Activated CD8-positive, alpha-beta memory T cell treated with anti-CD3 and anti-CD28 coated beads, Interleukin-2, amount 50 U/mL, for 1 hour (primary cell): ENCODE measurements at regions not wholly inside any gene's neighbourhood (a gene's known extent, or its start where the extent isn't known, plus 50 kb on each side); places are given as distances from the start of the nearest gene placed in this dataset.
"Not testable (repeated sequence)": the region's sequence is repeated elsewhere in the genome, so short reads cannot be mapped to it uniquely, and the experiment has no call there.

ENCODE experiments used
- DNase-seq: peaks from one replicate; pipeline ENCODE4 v3.0.0-alpha.2; 2020; ENCODE audit errors: extremely low read depth

DNA sequence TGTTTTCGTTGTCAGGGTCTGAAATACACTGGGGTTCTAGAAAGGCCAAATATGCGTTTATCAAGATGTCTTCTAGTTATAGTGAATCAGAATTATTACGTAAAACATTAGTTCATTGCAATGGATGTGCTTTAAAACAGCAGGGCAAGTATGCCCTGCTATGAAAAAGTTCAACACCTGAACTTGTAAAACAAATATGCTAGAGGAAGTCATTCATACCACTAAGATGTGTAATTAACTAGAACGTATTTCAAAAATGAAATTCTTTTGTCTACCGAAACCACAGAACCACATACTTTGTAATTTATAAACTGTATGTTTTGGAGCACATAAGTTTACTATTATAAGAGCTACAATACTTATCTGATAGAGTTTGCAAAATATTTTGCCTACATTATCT, 266.2 kb downstream of the KCTD12 start:
- no peak for DNase-seq

DNA sequence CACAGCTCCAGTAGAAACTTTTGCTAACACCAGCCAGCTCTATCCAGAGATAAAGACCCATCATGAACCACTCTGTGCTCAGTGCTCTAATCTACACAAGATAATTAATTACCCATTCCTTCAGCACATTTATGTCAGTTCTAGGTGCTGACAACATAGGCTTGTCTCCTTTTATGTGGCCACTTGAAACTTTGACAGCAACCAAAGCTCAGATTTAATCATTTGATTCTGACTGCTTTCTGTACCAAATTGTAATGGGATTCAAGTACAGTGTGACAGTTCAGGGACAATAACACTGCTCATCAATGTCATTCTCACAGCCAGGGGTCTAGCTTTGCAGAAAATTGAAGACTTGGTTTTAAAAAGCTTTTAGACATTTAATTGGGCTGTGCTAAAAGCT, 266.6 kb downstream of the KCTD12 start:
- DNase-seq = no peak

GRCh38 chr13:76610819-76611415, 275.3 kb downstream of the KCTD12 start:
- no peak for DNase-seq

DNA sequence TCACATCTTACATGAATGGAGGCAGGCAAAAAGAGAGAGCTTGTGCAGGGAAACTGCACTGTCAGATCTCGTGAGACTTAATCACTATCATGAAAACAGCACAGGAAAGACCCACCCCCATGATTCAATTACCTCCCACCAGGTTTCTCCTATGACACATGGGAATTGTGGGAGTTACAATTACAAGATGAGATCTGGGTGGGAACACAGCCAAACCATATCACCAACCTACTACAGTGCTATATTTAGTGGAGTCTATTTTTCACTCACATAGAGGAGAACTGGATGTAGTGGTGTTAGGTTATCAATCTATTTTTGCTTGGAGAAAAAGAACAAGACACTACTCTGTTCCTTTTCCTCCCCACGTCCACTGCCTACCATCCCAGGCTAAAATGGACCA, 276.6 kb downstream of the KCTD12 start:
- no peak for DNase-seq

DNA sequence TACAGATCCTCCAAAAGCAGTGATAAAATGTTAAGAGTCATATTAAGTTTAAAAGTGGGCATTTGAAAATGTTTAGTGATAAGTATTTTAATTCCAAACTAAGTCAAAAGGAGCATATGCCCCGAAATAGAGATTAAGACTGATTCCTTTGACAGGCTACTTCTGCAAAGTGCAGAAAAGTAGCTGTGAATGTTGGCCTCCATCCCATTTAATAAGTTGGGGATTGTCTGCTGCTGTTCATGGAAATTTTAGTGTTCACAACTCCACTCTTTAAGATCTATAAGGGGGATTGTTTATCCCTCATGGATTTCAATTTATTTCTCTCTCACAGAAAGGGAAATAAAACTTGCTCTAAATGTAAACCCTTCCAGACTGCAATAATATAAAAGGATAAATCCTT, 278.3 kb downstream of the KCTD12 start:
- no peak for DNase-seq

GRCh38 chr13:76600081-76600480, 286.1 kb downstream of the KCTD12 start:
- DNase-seq = no peak

DNA sequence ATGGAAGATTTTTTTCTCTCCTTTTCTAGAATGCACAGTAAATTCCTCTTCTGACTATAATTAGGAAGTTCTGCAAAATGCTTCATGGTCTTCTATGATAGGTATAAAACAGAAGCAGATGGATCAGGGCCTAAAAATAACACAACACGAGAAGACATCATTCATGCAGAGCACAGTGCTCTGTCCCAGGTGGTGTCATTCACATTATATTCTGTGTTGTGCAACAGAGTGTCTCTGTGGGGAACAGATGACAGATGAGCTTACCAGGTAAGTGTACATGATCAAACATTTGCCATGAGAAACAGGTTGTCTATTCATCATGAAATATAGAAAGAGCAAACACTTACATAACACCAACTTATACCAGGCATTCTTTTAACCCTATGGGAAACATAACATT, 288.3 kb downstream of the KCTD12 start:
- DNase-seq = no peak

DNA sequence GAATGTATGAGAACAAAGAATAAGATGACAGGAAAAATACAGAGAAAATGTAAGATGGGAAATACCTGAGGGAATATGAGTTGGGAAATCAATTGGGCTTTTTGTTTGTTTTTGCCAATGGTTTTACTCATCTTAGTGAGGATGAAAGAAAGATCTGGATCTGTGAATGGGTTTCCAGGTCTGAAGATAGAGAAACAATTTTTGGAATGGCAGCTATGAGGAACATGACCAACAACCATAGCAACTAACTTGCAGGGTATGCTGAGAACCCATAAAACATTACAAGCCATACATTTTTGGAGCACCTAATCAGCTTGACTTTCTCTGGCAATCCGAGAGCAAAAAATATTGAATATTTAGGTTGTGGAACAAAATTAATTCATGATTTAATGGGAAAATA, 290.0 kb downstream of the KCTD12 start:
- no peak for DNase-seq

DNA sequence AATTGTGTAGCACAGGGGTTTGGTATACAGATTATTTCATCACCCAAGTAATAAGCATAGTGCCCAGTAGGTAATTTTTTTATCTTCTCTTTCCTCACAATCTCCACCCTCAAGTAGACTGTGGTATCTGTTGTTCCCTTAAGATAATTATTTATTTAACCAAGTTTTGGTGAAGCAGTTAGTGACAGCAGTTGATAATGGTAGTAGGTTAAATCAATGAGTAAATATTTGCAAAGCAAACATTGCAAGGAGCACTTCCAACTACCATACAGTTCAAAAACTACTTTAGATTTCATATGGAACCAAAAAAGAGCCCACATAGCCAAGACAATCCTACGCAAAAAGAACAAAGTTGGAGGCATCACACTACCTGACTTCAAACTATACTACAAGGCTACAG, 291.8 kb downstream of the KCTD12 start:
- no peak for DNase-seq

DNA sequence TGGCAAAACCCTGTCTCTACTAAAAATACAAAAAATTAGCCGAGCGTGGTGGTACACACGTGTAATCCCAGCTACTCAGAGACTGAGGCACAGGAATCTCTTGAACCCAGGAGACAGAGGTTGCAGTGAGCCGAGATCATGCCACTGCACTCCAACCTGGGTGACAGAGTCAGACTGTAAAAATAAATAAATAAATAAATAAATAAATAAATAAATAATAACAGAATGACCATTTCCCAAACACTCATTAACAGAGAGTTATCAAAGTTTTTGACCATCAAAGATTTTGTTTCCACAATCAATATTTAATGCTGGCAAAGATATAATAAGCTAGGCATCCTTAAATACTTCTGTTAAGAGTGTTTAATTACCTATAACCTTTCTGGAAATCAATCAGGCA, 299.4 kb downstream of the KCTD12 start:
- no peak for DNase-seq

DNA sequence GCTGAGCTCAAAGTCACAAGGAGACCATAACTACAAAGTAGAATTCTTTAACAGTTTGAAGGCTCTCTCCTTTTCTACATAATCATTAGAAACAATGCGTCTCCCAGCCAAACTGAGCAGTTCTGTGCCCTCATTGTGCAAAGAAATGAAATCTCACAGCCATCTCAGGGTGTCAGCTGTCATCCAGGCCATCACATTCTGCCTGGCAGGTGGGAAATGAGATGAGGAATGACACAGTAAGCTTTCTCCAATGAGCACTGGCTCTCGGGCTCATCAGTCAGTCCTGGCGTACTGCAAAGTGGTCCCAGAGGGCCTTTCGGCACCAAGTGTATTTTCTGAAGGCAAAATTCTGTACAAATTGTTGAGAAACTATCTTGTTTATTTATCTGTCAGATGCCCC, 306.5 kb downstream of the KCTD12 start:
- DNase-seq = no peak

GRCh38 chr13:76575634-76576033, 310.6 kb downstream of the KCTD12 start:
- DNase-seq = not testable (repeated sequence)

- DNase-seq = no peak
Measured at GRCh38 chr13:76570510-76570971, 315.7 kb downstream of the KCTD12 start.

DNA sequence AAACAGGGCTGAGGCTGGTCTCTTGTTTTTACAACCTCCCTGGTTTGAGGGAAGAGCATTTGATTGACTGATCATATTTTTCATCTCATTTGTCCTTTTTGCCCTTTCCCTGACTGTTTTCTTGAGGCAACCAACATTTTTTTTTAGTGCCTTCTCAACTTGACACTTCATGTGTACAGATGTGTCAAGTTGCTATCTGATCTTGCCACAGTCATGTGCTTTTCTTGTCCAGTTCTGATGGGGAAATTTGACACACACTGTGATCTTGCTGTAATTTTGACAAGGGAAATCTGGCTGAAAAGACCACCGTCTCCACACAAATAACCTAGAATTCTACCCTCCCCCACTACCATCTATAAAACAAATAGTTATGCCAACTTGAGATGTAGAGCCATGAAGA, 329.6 kb downstream of the KCTD12 start:
- DNase-seq = no peak

- no peak for DNase-seq
Measured at GRCh38 chr13:76552807-76553206, 333.4 kb downstream of the KCTD12 start.

DNA sequence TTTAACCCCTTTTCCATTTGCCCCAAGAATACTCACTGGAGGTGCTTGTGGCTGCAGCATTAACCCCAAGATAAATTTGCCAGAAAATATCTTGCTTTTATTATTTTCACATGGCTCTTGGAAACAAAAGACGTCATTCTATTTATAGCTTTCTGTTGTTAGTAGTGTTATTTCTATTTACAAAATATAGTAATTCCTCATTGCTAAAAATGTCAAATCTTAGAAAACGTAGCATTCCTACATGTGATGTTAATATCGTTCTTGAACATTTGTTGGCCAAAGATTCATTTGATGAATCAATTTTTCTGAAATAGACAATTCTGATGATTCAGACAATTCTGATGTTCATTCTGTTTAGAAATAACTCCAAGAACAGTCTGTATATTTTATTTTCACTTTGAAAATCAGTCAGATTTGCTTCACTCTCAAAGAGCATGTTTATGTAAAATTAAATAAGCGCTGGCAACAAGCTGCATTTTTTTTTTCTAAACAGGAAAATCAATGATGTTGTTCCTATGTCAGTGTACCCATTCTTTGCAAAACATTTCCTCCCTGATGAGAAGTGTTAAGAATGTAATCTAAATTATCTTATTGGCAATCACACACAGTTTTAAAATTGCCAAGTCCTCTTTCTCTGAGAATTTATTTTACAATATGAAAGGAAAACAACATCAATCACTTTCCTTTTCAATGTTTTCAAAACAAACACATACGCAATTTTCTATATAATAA, 334.0 kb downstream of the KCTD12 start:
- no peak for DNase-seq

GRCh38 chr13:76542176-76542575, 344.0 kb downstream of the KCTD12 start:
- no peak for DNase-seq

- no peak for DNase-seq
Measured at GRCh38 chr13:76538004-76538403, 348.2 kb downstream of the KCTD12 start.

- DNase-seq = no peak
Measured at GRCh38 chr13:76533251-76533650, 353.0 kb downstream of the KCTD12 start.

DNA sequence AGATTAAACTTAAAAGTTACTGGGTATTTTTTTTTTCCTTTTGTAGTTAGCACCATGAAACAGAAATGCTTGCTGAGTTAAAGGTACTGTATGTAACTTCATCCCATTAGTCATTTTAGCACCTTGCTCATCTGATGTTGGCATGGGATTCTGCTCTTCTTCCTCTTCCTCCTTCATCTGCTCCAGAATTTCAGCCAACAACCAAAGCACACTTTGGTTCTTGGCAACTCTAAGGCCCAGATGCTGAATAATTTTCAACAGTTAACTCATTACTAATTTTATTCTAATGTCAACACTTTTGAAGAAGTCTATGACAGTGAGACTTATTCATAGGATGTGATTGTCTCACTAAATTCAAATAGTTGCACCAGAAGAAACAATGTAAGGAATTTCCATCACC, 359.2 kb downstream of the KCTD12 start:
- no peak for DNase-seq

DNA sequence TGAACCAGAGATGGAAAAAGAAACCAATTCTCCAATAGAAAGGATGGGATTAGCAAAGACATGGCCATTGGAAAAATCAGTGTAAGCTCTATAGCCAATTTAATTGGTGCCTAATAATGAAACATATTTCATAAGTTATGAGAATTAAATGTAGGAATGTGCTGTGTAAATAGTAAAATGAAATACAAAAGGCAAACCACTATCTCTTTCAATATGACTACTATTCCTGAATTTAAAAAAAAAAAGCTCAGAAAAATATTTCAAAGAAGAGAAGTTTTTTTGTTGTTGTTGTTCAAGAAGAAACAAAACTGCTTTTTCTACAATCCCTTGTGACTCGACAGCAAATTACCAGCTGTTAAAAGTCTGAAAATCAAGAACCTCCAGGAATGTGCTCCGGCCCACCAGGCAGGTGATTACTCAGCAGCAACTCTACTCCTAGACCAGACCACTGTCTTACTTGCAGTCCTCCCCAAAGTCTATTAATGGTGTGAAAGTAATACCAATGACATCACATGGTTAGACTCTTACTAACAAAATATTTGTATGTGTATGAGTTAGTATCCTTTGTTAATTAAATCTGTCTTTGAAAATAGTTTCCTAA, 362.4 kb downstream of the KCTD12 start:
- no peak for DNase-seq

DNA sequence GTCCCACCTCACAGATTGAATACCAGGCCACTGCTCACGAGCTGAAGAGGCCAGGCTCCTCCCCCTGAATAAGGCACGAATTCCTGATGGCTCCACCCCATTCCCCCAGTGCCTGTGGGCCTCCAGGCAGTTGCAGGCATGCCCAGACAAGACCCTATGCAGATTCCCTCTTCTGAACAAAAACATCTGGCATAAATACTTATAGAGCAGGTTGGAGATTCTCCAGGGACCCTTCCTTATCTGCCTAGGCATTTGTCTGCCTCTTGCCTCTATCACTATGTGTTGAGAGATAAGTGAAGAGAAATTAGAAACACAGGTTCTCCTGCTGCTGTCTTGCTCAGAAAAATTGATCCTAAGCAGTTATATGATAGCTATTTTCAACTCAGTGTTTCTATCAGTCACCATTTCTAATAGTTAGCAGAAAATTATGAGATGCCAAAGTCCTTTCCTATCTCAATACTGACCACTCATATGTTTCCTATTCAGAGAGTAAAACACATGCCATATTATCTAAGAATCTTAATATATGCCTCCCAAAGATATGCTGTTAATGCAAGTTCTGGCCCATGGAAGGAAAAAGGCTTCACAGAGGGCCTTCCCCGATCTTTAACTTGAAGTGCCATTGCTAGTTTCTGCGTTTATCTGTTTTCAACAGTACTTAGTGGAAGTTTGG, 364.0 kb downstream of the KCTD12 start:
- DNase-seq = no peak

DNA sequence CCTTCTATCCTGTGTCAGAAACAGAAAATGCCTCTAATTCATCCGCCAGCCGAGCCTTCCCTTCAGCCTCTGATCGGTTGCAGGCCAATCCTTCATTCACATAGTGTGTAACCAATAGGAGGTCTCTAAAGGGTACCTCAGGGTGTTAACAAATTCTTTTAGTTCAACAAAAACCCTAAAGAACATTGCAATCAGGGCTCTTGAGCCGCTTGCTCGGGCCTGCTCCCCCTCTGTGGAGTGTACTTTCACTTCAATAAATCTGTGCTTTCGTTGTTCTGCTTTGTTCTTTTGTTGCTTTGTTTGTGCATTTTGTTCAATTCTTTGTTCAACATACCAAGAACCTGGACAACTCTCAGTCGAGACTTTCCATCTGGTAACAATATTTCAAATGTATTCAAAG, 366.5 kb downstream of the KCTD12 start:
- DNase-seq = no peak
